CD8-positive, alpha-beta memory T cell (primary cell): ENCODE measurements at regions not wholly inside any gene's neighbourhood (a gene's known extent, or its start where the extent isn't known, plus 50 kb on each side); places are given as distances from the start of the nearest gene placed in this dataset.
A peak's percentile ranks its signal among the peaks of the same experiment; 100 is the strongest.

Experiments used
- CTCF ChIA-PET: fragments of 350-600 bp; sonication (Branson Sonifier 250); formaldehyde crosslinking; loops from one replicate; lab custom pipeline; 2021; ENCODE audit warnings: antibody characterized with exemption; lab: Charles Lee
- POLR2A ChIA-PET: fragments of 350-600 bp; sonication (Branson Sonifier 250); formaldehyde crosslinking; loops from one replicate; lab custom pipeline; 2021; ENCODE audit warnings: antibody characterized with exemption; lab: Charles Lee
- DNase-seq, 5 donors: peaks; one replicate each; pipeline versions ENCODE4 v3.0.0 to v3.0.0-alpha.2; 2020 to 2022; ENCODE audit warnings: mixed read lengths in 1 of 5
- H3K27ac ChIP-seq: one replicate; pipeline ENCODE4 v1.7.0; 2013; ENCODE audit warnings: low read depth, mild to moderate bottlenecking, low read length, moderate library complexity
- H3K27me3 ChIP-seq: 2 replicates; pipeline ENCODE4 v1.7.0; 2013; ENCODE audit warnings: low read length, mild to moderate bottlenecking; ENCODE audit not compliant: insufficient read depth, poor library complexity, severe bottlenecking
- H3K36me3 ChIP-seq: 2 replicates; pipeline ENCODE4 v1.7.0; 2013; ENCODE audit warnings: mild to moderate bottlenecking, low read length, moderate library complexity; ENCODE audit not compliant: insufficient read depth
- H3K4me1 ChIP-seq: 2 replicates; pipeline ENCODE4 v1.7.0; 2013; ENCODE audit warnings: mild to moderate bottlenecking, low read length, moderate library complexity; ENCODE audit not compliant: insufficient read depth
- H3K4me3 ChIP-seq: 2 replicates; pipeline ENCODE4 v1.7.0; 2013; ENCODE audit warnings: mild to moderate bottlenecking, low read length
- H3K9me3 ChIP-seq: 2 replicates; pipeline ENCODE4 v1.7.0; 2013; ENCODE audit warnings: mild to moderate bottlenecking, low read length
- H3K27ac Mint-ChIP-seq, 8 donors: one replicate each; pipeline ENCODE4 v1.8.0; 2020 to 2021; ENCODE audit warnings: mixed read lengths in 8 of 8, mild to moderate bottlenecking in 6 of 8, inconsistent platforms in 3 of 8, moderate library complexity in 3 of 8
- H3K27me3 Mint-ChIP-seq, 2 donors: one replicate each; pipeline ENCODE4 v1.8.0; 2020 to 2021; ENCODE audit warnings: mixed read lengths in 2 of 2, mild to moderate bottlenecking in 1 of 2, moderate library complexity in 1 of 2
- H3K36me3 Mint-ChIP-seq, 3 donors: one replicate each; pipeline ENCODE4 v1.8.0; 2020 to 2021; ENCODE audit warnings: mixed read lengths in 3 of 3, inconsistent platforms in 1 of 3, mild to moderate bottlenecking in 1 of 3
- H3K4me1 Mint-ChIP-seq, 3 donors: one replicate each; pipeline ENCODE4 v1.8.0; 2020 to 2021; ENCODE audit warnings: mixed read lengths in 3 of 3, inconsistent platforms in 1 of 3, mild to moderate bottlenecking in 1 of 3
- H3K4me3 Mint-ChIP-seq, 7 donors: one replicate each; pipeline ENCODE4 v1.8.0; 2020 to 2021; ENCODE audit warnings: mixed read lengths in 7 of 7, mild to moderate bottlenecking in 6 of 7, moderate library complexity in 4 of 7, inconsistent platforms in 2 of 7
- H3K9me3 Mint-ChIP-seq, 5 donors: one replicate each; pipeline ENCODE4 v1.8.0; 2020 to 2022; ENCODE audit warnings: mixed read lengths in 5 of 5, mild to moderate bottlenecking in 3 of 5, moderate library complexity in 2 of 5, inconsistent platforms in 1 of 5

DNA sequence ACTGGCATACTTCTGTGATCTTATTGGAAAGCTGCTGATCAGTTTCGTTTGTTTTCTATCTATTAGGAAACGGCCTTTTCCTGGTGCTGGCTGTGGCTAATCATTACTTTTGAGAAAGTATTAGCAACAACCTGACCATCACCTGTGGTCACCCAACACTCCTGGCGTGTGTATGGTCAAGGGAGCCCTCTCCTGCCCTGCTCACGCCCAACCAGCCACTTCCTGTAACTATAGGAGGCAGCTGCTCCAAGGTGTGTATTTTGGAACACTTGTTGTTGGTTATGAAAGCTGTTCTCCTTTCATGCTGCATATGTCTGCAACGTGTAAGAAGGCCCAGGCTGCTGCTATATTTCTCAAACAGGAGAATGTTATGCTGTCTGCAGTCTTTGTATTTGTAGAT lies 1582.8 kb downstream of the AACS start:
- Histone ChIP-seq H3K9me3 (no peaks in the 10 kb centered on the region), H3K27ac (no peak overlapping the region), H3K4me1 (no peaks in the 10 kb centered on the region), H3K27me3 (no peaks in the 10 kb centered on the region), H3K4me3 (no peak overlapping the region), H3K36me3 (no peaks in the 10 kb centered on the region)
- no peaks in the 10 kb centered on the region for H3K4me1 Mint-ChIP-seq
- CTCF ChIA-PET = interaction anchor here (0.7 kb wide), 1 partner anchor 1482 kb away, joined by 3 read pairs; no protein-coding TSS in a partner anchor
- H3K9me3 Mint-ChIP-seq = peaks cover 0 to 10% (median 1%) of the 10 kb centered on the region in 5 donors
- H3K27ac Mint-ChIP-seq = no peak overlapping the region
- peaks cover 3 to 5% of the 10 kb centered on the region in 2 donors for H3K27me3 Mint-ChIP-seq
- DNase-seq = no peak
- H3K36me3 Mint-ChIP-seq = peaks cover 0 to 1% (median 0%) of the 10 kb centered on the region in 3 donors
- POLR2A ChIA-PET = no interaction called here
- no peak overlapping the region for H3K4me3 Mint-ChIP-seq

- Histone ChIP-seq H3K27ac (no peak overlapping the region), H3K4me3 (no peak overlapping the region), H3K27me3 (no peaks in the 10 kb centered on the region), H3K9me3 (no peaks in the 10 kb centered on the region), H3K4me1 (no peaks in the 10 kb centered on the region), H3K36me3 (no peaks in the 10 kb centered on the region)
- H3K4me1 Mint-ChIP-seq = no peaks in the 10 kb centered on the region
- H3K4me3 Mint-ChIP-seq = no peak overlapping the region
- no peaks in the 10 kb centered on the region for H3K27me3 Mint-ChIP-seq
- H3K27ac Mint-ChIP-seq = no peak overlapping the region
- CTCF ChIA-PET = no interaction called here
- POLR2A ChIA-PET = no interaction called here
- peaks cover 0 to 7% (median 0%) of the 10 kb centered on the region in 5 donors for H3K9me3 Mint-ChIP-seq
- DNase-seq = no peak
- H3K36me3 Mint-ChIP-seq = no peaks in the 10 kb centered on the region
Measured at GRCh38 chr12:126651133-126651532, 1585.9 kb downstream of the AACS start.

GRCh38 chr12:126663304-126664094 lies 1598.3 kb downstream of the AACS start:
- Histone ChIP-seq H3K4me1 (no peaks in the 10 kb centered on the region), H3K27me3 (no peaks in the 10 kb centered on the region), H3K27ac (no peak overlapping the region), H3K9me3 (no peaks in the 10 kb centered on the region), H3K4me3 (no peak overlapping the region), H3K36me3 (no peaks in the 10 kb centered on the region)
- ChIA-PET POLR2A (no interaction called here), CTCF (no interaction called here)
- peaks cover 0 to 3% of the 10 kb centered on the region in 2 donors for H3K27me3 Mint-ChIP-seq
- peaks cover 0 to 5% (median 0%) of the 10 kb centered on the region in 3 donors for H3K36me3 Mint-ChIP-seq
- no peak overlapping the region for H3K4me3 Mint-ChIP-seq
- no peaks in the 10 kb centered on the region for H3K4me1 Mint-ChIP-seq
- no peak overlapping the region for H3K27ac Mint-ChIP-seq
- no peak for DNase-seq
- H3K9me3 Mint-ChIP-seq = peaks cover 14 to 27% (median 21%) of the 10 kb centered on the region in 5 donors

- ChIA-PET CTCF (no interaction called here), POLR2A (no interaction called here)
- peaks cover 0 to 2% of the 10 kb centered on the region in 2 donors for H3K27me3 Mint-ChIP-seq
- peaks cover 7 to 20% (median 9%) of the 10 kb centered on the region in 5 donors for H3K9me3 Mint-ChIP-seq
- no peak overlapping the region for H3K27ac Mint-ChIP-seq
- Histone ChIP-seq H3K27me3 (no peaks in the 10 kb centered on the region), H3K27ac (no peak overlapping the region), H3K4me1 (no peaks in the 10 kb centered on the region), H3K36me3 (no peaks in the 10 kb centered on the region), H3K4me3 (no peak overlapping the region), H3K9me3 (no peaks in the 10 kb centered on the region)
- H3K36me3 Mint-ChIP-seq = no peaks in the 10 kb centered on the region
- DNase-seq = no peak
- no peak overlapping the region for H3K4me3 Mint-ChIP-seq
- no peaks in the 10 kb centered on the region for H3K4me1 Mint-ChIP-seq
Measured at GRCh38 chr12:126667339-126667738, 1599.6 kb upstream of the TMEM132C start.

GRCh38 chr12:126668538-126668937 lies 1598.4 kb upstream of the TMEM132C start:
- Mint-ChIP-seq H3K4me3 (no peak overlapping the region), H3K27me3 (peaks cover 0 to 2% of the 10 kb centered on the region in 2 donors), H3K36me3 (no peaks in the 10 kb centered on the region), H3K9me3 (peaks cover 0 to 13% (median 6%) of the 10 kb centered on the region in 5 donors), H3K27ac (peak overlapping the region in 1 of 8 donors; percentile 26), H3K4me1 (no peaks in the 10 kb centered on the region)
- DNase-seq = no peak
- H3K4me1 ChIP-seq = no peaks in the 10 kb centered on the region
- no peaks in the 10 kb centered on the region for H3K9me3 ChIP-seq
- ChIA-PET CTCF (no interaction called here), POLR2A (no interaction called here)
- H3K36me3 ChIP-seq = no peaks in the 10 kb centered on the region
- H3K27me3 ChIP-seq = no peaks in the 10 kb centered on the region
- H3K27ac ChIP-seq = no peak overlapping the region
- H3K4me3 ChIP-seq = no peak overlapping the region

- no peak overlapping the region for H3K27ac ChIP-seq
- ChIA-PET CTCF (no interaction called here), POLR2A (no interaction called here)
- H3K36me3 ChIP-seq = no peaks in the 10 kb centered on the region
- no peaks in the 10 kb centered on the region for H3K4me1 Mint-ChIP-seq
- no peaks in the 10 kb centered on the region for H3K9me3 ChIP-seq
- H3K36me3 Mint-ChIP-seq = no peaks in the 10 kb centered on the region
- no peak for DNase-seq
- H3K4me1 ChIP-seq = no peaks in the 10 kb centered on the region
- no peaks in the 10 kb centered on the region for H3K27me3 ChIP-seq
- peaks cover 0 to 2% of the 10 kb centered on the region in 2 donors for H3K27me3 Mint-ChIP-seq
- peaks cover 0 to 10% (median 3%) of the 10 kb centered on the region in 5 donors for H3K9me3 Mint-ChIP-seq
- no peak overlapping the region for H3K4me3 ChIP-seq
- no peak overlapping the region for H3K27ac Mint-ChIP-seq
- no peak overlapping the region for H3K4me3 Mint-ChIP-seq
Measured at GRCh38 chr12:126668961-126669360, 1598.0 kb upstream of the TMEM132C start.

DNA sequence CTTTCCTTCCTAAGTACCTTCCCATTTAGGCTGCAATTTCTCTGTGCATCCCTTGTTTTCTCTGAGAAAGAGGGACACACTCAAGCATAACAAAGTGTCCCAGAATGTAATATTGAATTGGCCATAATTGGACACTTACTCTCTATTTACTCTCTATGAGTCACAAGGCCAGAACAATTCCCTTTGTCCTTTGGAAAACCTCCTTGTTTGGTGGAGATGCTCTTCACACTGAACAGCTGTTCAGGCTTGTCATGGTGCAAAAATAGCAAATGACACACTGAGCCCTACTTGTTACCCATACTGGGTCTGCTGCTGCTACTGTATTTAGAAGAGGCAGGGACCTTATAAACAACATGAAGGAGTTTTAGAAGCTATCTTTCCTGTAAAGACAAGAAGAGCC lies 1590.5 kb upstream of the TMEM132C start:
- POLR2A ChIA-PET = no interaction called here
- CTCF ChIA-PET = no interaction called here
- peaks cover 0 to 3% of the 10 kb centered on the region in 2 donors for H3K27me3 Mint-ChIP-seq

DNA sequence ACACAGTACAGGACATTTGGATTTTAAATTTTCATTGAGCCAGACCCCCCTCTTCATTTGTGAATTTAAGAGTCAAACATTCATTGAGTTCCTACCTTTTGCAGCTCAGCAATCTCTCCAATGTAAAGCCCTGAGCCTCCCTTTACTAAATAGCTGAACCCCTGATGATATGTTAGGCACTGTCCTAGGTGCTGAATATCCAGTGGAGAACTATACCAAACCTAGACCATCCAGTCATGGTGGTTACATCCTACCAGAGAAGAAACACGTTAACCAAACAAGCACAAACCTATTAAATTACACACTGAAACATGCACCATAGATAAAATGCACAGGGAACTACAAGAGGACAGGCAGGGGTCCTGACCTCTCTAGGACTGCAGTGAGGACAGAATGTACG lies 1585.3 kb upstream of the TMEM132C start:
- Histone ChIP-seq H3K27ac (no peak overlapping the region), H3K27me3 (no peaks in the 10 kb centered on the region), H3K9me3 (no peaks in the 10 kb centered on the region), H3K4me3 (no peak overlapping the region), H3K4me1 (no peaks in the 10 kb centered on the region), H3K36me3 (no peaks in the 10 kb centered on the region)
- ChIA-PET POLR2A (no interaction called here), CTCF (no interaction called here)
- Mint-ChIP-seq H3K36me3 (peaks cover 0 to 13% (median 0%) of the 10 kb centered on the region in 3 donors), H3K27ac (no peak overlapping the region), H3K4me3 (no peak overlapping the region), H3K9me3 (peaks cover 5 to 25% (median 13%) of the 10 kb centered on the region in 5 donors), H3K27me3 (peaks cover 0 to 1% of the 10 kb centered on the region in 2 donors), H3K4me1 (no peaks in the 10 kb centered on the region)
- no peak for DNase-seq

More for the DNA sequence above, 1590.5 kb upstream of the TMEM132C start:
- Histone ChIP-seq H3K4me1 (no peaks in the 10 kb centered on the region), H3K27ac (no peak overlapping the region), H3K36me3 (no peaks in the 10 kb centered on the region), H3K27me3 (no peaks in the 10 kb centered on the region), H3K4me3 (no peak overlapping the region), H3K9me3 (no peaks in the 10 kb centered on the region)
- H3K36me3 Mint-ChIP-seq = no peaks in the 10 kb centered on the region
- H3K4me3 Mint-ChIP-seq = no peak overlapping the region
- H3K27ac Mint-ChIP-seq = no peak overlapping the region
- H3K9me3 Mint-ChIP-seq = peaks cover 0 to 16% (median 6%) of the 10 kb centered on the region in 5 donors
- no peaks in the 10 kb centered on the region for H3K4me1 Mint-ChIP-seq
- DNase-seq = no peak
